GM19238 (cell line): ENCODE measurements at regions not wholly inside any gene's neighbourhood (a gene's known extent, or its start where the extent isn't known, plus 50 kb on each side); places are given as distances from the start of the nearest gene placed in this dataset.
"Not testable (repeated sequence)": the region's sequence is repeated elsewhere in the genome, so short reads cannot be mapped to it uniquely, and the experiment has no call there.

ENCODE experiments used
- DNase-seq: peaks from one replicate; pipeline ENCODE4 v3.0.0; 2011; ENCODE audit warnings: low spot score; ENCODE audit not compliant: insufficient read length

- DNase-seq, result no peak
Measured at GRCh38 chr1:5768014-5768413, 224.2 kb downstream of the NPHP4 start.

- not testable (repeated sequence) for DNase-seq
Measured at GRCh38 chr1:5766996-5767395, 225.2 kb downstream of the NPHP4 start.

GRCh38 chr1:5765997-5766913 is 226.0 kb downstream of the NPHP4 start:
- no peak for DNase-seq

GRCh38 chr1:5765483-5765882 is 226.7 kb downstream of the NPHP4 start:
- no peak for DNase-seq

- DNase-seq, result no peak
Measured at GRCh38 chr1:5764959-5765358, 227.3 kb downstream of the NPHP4 start.

- DNase-seq, result no peak
Measured at GRCh38 chr1:5764464-5764863, 227.8 kb downstream of the NPHP4 start.

GRCh38 chr1:5763696-5764370 is 228.4 kb downstream of the NPHP4 start:
- DNase-seq, result no peak

- DNase-seq, result no peak
Measured at GRCh38 chr1:5758859-5759578, 233.2 kb downstream of the NPHP4 start.

- no peak for DNase-seq
Measured at GRCh38 chr1:5758000-5758858, 234.0 kb downstream of the NPHP4 start.

- DNase-seq, result no peak
Measured at GRCh38 chr1:5757187-5757805, 234.9 kb downstream of the NPHP4 start.

GRCh38 chr1:5756434-5757186 is 235.6 kb downstream of the NPHP4 start:
- DNase-seq, result no peak

- no peak for DNase-seq
Measured at GRCh38 chr1:5755552-5756125, 236.6 kb downstream of the NPHP4 start.

GRCh38 chr1:5754817-5755551 is 237.2 kb downstream of the NPHP4 start:
- DNase-seq, result no peak

GRCh38 chr1:5753549-5754421 is 238.4 kb downstream of the NPHP4 start:
- DNase-seq, result no peak

GRCh38 chr1:5752746-5753548 is 239.3 kb downstream of the NPHP4 start:
- no peak for DNase-seq

- DNase-seq, result no peak
Measured at GRCh38 chr1:5751833-5752745, 240.1 kb downstream of the NPHP4 start.
